ENCODE measurements at regions not wholly inside any gene's neighbourhood (a gene's known extent, or its start where the extent isn't known, plus 50 kb on each side); places are given as distances from the start of the nearest gene placed in this dataset.

GRCh38 chr12:91567100-91567485 is 384.5 kb upstream of the DCN start:
- TF ChIP-seq, protein P1, sequence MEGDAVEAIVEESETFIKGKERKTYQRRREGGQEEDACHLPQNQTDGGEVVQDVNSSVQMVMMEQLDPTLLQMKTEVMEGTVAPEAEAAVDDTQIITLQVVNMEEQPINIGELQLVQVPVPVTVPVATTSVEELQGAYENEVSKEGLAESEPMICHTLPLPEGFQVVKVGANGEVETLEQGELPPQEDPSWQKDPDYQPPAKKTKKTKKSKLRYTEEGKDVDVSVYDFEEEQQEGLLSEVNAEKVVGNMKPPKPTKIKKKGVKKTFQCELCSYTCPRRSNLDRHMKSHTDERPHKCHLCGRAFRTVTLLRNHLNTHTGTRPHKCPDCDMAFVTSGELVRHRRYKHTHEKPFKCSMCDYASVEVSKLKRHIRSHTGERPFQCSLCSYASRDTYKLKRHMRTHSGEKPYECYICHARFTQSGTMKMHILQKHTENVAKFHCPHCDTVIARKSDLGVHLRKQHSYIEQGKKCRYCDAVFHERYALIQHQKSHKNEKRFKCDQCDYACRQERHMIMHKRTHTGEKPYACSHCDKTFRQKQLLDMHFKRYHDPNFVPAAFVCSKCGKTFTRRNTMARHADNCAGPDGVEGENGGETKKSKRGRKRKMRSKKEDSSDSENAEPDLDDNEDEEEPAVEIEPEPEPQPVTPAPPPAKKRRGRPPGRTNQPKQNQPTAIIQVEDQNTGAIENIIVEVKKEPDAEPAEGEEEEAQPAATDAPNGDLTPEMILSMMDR (conservative IDR thresholded peaks at IDR 0.05), result no peak
- H3K27ac ChIP-seq, result no peak overlapping the region

GRCh38 chr12:91566328-91567099 is 383.9 kb upstream of the DCN start:
- H3K27ac ChIP-seq, result no peak overlapping the region
- TF ChIP-seq, protein P1 (conservative IDR thresholded peaks at IDR 0.05), result no peak

DNA sequence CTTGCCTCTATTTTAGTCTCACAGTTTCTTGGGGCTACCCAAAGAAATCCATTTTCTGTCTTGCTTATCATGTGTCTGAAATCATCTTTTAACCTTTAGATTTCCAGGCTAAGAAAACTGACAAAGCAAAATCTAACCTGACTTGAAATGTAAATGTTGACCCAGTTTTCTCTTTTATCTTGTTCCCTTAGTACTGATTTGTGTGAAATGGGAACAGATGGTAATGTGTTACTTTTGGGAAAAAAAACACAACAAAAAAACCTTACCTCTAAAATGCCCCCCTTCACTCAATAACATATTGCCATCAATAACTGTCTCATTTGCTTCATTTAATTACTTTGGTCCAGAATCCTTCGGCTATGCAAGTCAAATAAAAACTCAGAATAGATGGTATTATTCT is 383.2 kb upstream of the DCN start:
- H3K27ac ChIP-seq, result no peak overlapping the region
- TF ChIP-seq, protein P1 (conservative IDR thresholded peaks at IDR 0.05), result no peak

- TF ChIP-seq, protein P1 (conservative IDR thresholded peaks at IDR 0.05), result no peak
- no peak overlapping the region for H3K27ac ChIP-seq
Observed at GRCh38 chr12:91565246-91565645, 382.6 kb upstream of the DCN start.

GRCh38 chr12:91563011-91563765 is 380.6 kb upstream of the DCN start:
- no peak overlapping the region for H3K27ac ChIP-seq
- TF ChIP-seq, protein P1 (conservative IDR thresholded peaks at IDR 0.05), result no peak

DNA sequence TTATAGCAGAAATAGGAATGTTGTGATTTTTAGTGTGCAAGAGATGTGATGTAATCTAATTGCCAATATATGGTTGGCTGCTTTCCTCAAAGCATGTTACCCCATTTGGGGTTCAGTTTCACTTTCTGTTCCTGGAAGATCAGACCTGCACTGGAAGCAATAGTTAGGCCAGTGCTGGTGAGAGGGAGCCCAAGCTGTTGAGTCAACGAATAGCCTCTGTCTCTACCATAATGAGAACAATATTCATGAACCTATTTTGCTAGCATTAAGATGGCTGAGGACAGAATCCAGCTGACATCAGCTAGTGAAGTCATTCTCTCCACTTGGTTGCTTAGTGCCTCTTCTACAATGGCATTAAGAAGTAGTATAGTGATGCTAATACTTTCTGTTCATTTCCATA is 379.9 kb upstream of the DCN start:
- H3K27ac ChIP-seq, result no peak overlapping the region
- TF ChIP-seq, protein P1 (conservative IDR thresholded peaks at IDR 0.05), result no peak

DNA sequence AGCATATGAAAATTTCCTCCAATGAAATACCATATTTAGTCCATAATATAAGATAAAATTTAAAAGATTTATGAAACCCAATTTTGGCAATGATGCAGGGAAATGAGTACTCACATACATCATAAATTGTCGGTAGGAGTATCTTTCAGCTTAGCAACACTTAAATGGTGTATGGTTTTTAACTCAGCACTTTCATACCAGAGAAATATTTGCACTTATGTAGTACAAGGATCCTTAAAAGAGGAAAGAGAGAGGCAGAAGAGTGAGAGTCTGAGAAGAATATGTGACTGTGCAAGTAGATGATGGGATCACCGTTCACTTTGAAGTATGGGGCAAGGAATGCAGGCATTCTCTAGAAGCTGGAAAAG is 379.3 kb upstream of the DCN start:
- H3K27ac ChIP-seq, result no peak overlapping the region
- TF ChIP-seq, protein P1 (conservative IDR thresholded peaks at IDR 0.05), result no peak
